Lung (tissue), 11 donors: ENCODE measurements at regions not wholly inside any gene's neighbourhood (a gene's known extent, or its start where the extent isn't known, plus 50 kb on each side); places are given as distances from the start of the nearest gene placed in this dataset.

Experiments
- ATAC-seq: fragments of 200-7000 bp; cut with Tn5 transposase; one replicate; pipeline ENCODE4 v1.9.1; 2020; ENCODE audit warnings: moderate number of reproducible peaks; ENCODE audit not compliant: insufficient read depth, low FRiP score
- DNase-seq, 3 donors: peaks; one replicate each; pipeline ENCODE4 v3.0.0-alpha.2; 2013 to 2017
- H3K27ac ChIP-seq, 2 donors: one replicate each; pipeline ENCODE4 v1.5.1; 2013; ENCODE audit warnings: mild to moderate bottlenecking in 2 of 2, moderate library complexity in 2 of 2, control low read depth in 1 of 2, inconsistent platforms in 1 of 2, low read depth in 1 of 2, low read length in 1 of 2
- H3K27me3 ChIP-seq, 3 donors: one replicate each; pipeline ENCODE4 v1.5.1; 2013; ENCODE audit warnings: low read length in 2 of 3; ENCODE audit not compliant: control insufficient read depth in 3 of 3, insufficient read depth in 3 of 3
- H3K36me3 ChIP-seq, 4 donors: one replicate each; pipeline ENCODE4 v1.5.1; 2013; ENCODE audit warnings: low read length in 4 of 4, mild to moderate bottlenecking in 1 of 4, moderate library complexity in 1 of 4; ENCODE audit not compliant: control insufficient read depth in 4 of 4, insufficient read depth in 4 of 4
- H3K4me1 ChIP-seq, 5 donors: one replicate each; pipeline ENCODE4 v1.5.1; 2013; ENCODE audit warnings: low read length in 5 of 5, mild to moderate bottlenecking in 2 of 5, moderate library complexity in 1 of 5; ENCODE audit not compliant: control insufficient read depth in 5 of 5, insufficient read depth in 5 of 5
- H3K4me3 ChIP-seq: one replicate; pipeline ENCODE4 v1.5.1; 2013; ENCODE audit warnings: mild to moderate bottlenecking, control low read depth, moderate library complexity
- H3K9ac ChIP-seq, 2 donors: one replicate each; pipeline ENCODE4 v1.5.1; 2013; ENCODE audit warnings: low read length in 2 of 2, control low read depth in 1 of 2; ENCODE audit not compliant: insufficient read depth in 1 of 2
- H3K9me3 ChIP-seq, 4 donors: one replicate each; pipeline ENCODE4 v1.5.1; 2013; ENCODE audit warnings: low read length in 3 of 4, mild to moderate bottlenecking in 1 of 4, moderate library complexity in 1 of 4; ENCODE audit not compliant: control insufficient read depth in 4 of 4, insufficient read depth in 3 of 4
- WGBS, 2 donors: extraction: QIAGEN DNeasy Blood & Tissue Kit; methylation state at CpG; one replicate each; pipeline ENCODE4 v1.1.7; 2013; 5-methylcytosine and 5-hydroxymethylcytosine counted together
- TF ChIP-seq, protein P1 (sequence below): IDR thresholded peaks from 2 replicates; pipeline ENCODE4 v1.5.1; 2012; ENCODE audit warnings: mild to moderate bottlenecking; ENCODE audit errors: control extremely low read depth, extremely low read depth
- donor health status: control.
- donor health status: control.
- donor health status: Bipolar disorder and iron deficiency.
- donor health status: healthy.
- donor health status: DM: yes; HTN: yes; CAD: no.

DNA sequence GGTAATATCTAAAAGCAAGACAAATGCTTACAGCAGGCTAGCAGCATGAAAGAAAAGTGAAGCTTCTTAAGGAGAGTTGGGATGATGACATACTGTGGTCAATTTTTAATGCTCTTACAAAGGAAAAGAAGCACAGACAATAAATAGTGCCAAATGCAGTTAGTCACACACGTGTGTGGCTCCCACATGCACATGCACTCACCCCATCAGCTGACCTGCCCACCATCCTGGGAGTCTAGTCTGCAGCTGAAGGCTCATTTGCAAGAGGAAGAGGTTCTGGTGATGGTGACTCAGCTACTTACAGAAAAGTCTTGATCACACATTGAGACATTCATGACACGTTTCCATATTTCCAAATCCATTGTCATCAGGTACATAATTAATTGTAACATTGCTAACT lies 129.3 kb downstream of the MRPL36 start:
- DNase-seq = no peak
- TF ChIP-seq, protein P1, sequence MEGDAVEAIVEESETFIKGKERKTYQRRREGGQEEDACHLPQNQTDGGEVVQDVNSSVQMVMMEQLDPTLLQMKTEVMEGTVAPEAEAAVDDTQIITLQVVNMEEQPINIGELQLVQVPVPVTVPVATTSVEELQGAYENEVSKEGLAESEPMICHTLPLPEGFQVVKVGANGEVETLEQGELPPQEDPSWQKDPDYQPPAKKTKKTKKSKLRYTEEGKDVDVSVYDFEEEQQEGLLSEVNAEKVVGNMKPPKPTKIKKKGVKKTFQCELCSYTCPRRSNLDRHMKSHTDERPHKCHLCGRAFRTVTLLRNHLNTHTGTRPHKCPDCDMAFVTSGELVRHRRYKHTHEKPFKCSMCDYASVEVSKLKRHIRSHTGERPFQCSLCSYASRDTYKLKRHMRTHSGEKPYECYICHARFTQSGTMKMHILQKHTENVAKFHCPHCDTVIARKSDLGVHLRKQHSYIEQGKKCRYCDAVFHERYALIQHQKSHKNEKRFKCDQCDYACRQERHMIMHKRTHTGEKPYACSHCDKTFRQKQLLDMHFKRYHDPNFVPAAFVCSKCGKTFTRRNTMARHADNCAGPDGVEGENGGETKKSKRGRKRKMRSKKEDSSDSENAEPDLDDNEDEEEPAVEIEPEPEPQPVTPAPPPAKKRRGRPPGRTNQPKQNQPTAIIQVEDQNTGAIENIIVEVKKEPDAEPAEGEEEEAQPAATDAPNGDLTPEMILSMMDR = no peak
- ATAC-seq = no peak
- no peak overlapping the region for H3K27ac ChIP-seq
- H3K27me3 ChIP-seq = peaks cover 3 to 66% (median 27%) of the 10 kb centered on the region in 3 donors
- H3K4me1 ChIP-seq = no peaks in the 10 kb centered on the region
- peaks cover 0 to 12% (median 1%) of the 10 kb centered on the region in 4 donors for H3K9me3 ChIP-seq
- WGBS, 2 donors = 15 to 42% methylated on average over 2 of the region's 2 CpGs
- no peak overlapping the region for H3K4me3 ChIP-seq
- H3K36me3 ChIP-seq = no peaks in the 10 kb centered on the region
- H3K9ac ChIP-seq = no peak overlapping the region

DNA sequence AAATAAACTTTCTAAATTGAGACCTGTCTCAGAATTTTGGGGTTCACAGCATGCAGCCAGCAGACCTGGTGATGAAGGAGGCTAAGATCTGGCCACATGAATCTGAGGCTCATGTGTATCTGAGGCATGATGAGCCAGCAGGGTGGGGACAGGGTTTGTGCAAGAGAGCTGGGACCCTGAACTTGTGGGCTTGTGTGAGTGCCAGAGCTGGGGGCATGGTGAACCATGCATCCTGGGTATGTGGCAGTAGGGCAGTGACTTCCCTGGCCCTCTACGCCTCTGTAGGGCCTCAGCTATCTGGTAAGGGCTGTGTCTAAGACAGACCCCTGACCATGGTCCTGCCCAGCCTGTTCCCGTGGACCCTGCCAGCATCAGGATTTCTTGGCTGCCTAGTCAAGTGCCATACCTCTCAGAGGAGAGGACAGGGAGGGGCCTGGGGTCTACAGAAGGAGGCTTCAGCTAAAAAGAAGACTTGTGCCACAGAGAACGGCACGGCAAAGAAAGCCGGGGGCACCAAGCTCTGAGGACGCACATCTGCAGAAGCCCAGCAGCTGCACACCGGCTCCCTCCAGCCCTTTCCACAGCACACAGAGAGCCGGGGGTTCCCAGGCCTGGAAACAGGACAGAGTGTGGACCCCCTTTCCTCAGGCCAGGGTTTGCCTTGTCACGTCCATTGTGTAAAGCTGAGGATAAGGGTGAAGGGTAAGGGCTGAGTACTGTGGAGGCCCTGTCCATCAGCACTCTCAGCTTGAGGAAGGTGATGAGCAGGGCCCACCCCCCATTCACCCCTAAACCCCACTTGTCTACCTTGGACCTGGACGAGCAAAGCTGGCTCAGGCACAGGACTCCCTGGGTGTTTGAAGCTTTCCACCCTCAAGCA lies 130.1 kb downstream of the MRPL36 start:
- DNase-seq (no peak), ATAC-seq (no peak)
- no peaks in the 10 kb centered on the region for H3K36me3 ChIP-seq
- peaks cover 0 to 12% (median 1%) of the 10 kb centered on the region in 4 donors for H3K9me3 ChIP-seq
- no peak overlapping the region for H3K4me3 ChIP-seq
- no peak overlapping the region for H3K27ac ChIP-seq
- no peaks in the 10 kb centered on the region for H3K4me1 ChIP-seq
- no peak overlapping the region for H3K9ac ChIP-seq
- peaks cover 3 to 74% (median 27%) of the 10 kb centered on the region in 3 donors for H3K27me3 ChIP-seq
- WGBS, 2 donors = 80 to 81% methylated on average over 10 of the region's 10 CpGs
- TF ChIP-seq, protein P1 = no peak

DNA sequence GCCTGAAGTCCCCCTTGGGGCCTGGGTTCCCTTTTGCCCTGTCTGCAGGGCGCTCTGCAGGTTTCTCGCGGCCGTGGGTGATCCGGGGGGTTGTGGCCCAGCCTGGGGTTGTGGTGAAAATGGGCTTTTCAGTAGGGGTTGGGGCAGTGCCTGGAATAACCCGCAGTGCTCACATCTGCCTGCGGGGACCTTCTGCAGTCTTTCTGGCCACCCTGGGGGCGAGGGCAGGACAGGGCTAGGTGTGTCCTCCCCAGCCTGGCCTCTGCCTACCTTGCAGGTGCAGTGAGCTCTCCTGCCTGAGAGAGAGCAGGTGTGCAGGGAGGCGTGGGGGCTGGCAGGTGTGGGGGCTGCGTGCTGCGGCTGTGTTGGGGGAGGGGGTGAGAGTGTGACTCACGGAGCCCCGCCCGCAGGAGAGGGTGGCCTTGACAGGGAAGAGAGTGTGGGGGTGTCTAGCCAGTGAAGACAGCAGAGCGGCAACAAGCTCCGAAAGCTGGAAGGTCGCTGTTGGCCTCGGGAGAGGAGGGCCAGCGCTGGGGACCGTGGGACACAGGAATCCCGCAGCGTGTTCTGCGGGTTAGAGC lies 131.4 kb downstream of the MRPL36 start:
- Histone ChIP-seq H3K4me1 (no peaks in the 10 kb centered on the region), H3K36me3 (no peaks in the 10 kb centered on the region), H3K9ac (no peak overlapping the region), H3K27me3 (peaks cover 3 to 68% (median 27%) of the 10 kb centered on the region in 3 donors), H3K27ac (no peak overlapping the region), H3K9me3 (peaks cover 0 to 12% (median 1%) of the 10 kb centered on the region in 4 donors), H3K4me3 (no peak overlapping the region)
- no peak for ATAC-seq
- WGBS, 2 donors = 19 to 27% methylated on average over 23 of the region's 23 CpGs
- no peak for DNase-seq
- TF ChIP-seq, protein P1 = no peak
